ENCODE measurements at regions not wholly inside any gene's neighbourhood (a gene's known extent, or its start where the extent isn't known, plus 50 kb on each side); places are given as distances from the start of the nearest gene placed in this dataset.

GRCh38 chr17:77772899-77773358 is 185.6 kb upstream of the TNRC6C start:
- Histone ChIP-seq H3K9me3 (ENCODE audit: insufficient read depth, low read depth) (no peaks in the 10 kb centered on the region), H3K79me2 (ENCODE audit: low read depth) (no peaks in the 10 kb centered on the region), H4K20me1 (ENCODE audit: insufficient read depth) (no peaks in the 10 kb centered on the region), H3K9me2 (ENCODE audit: insufficient read depth) (no peaks in the 10 kb centered on the region), H2AFZ (no peak overlapping the region), H3K36me3 (ENCODE audit: low read depth) (no peaks in the 10 kb centered on the region), H3K27ac (no peak overlapping the region), H3K4me1 (replicated peaks; ENCODE audit: insufficient read depth) (no peaks in the 10 kb centered on the region), H3K27me3 (ENCODE audit: insufficient read depth, low read depth) (peaks cover 58% of the 10 kb centered on the region), H3K4me3 (no peak overlapping the region), H3F3A (ENCODE audit: insufficient read depth, low read depth) (no peaks in the 10 kb centered on the region), H3K4me2 (no peak overlapping the region)
- ChIA-PET CTCF (no interaction called here), POLR2A (ENCODE audit: unreplicated experiment) (no interaction called here)
- BruUV-seq (replicated peaks) = no TSS peak
- no peak for DNase-seq
- no peak for TF ChIP-seq CTCF (conservative IDR thresholded peaks at IDR 0.05)
- no peak for TF ChIP-seq EZH2 (IDR thresholded peaks at IDR 0.05; ENCODE audit: low read depth)
- intact Hi-C loops (cut with micrococcal nuclease; ENCODE audit: unreplicated experiment) = no loop called here

DNA sequence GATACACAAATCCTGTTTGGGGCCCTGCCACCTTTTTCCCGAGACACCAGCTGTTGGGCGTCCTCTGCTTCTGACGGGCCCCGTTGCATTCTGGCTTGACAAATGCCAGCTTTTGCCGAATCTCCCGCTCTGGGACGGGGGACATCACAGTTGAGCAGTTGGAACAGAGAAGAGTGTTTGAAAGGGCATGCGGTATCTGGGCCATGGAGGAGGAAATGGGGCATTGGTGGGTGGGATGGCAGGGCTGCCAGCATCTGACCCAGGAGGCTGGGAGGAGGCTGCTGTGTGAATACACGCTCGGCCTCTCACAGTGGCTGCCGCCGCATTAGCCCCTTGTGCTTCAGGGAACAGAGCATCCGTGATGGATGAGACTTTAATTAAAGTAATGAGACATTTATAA is 184.3 kb upstream of the TNRC6C start:
- ChIA-PET CTCF (no interaction called here), POLR2A (ENCODE audit: unreplicated experiment) (no interaction called here)
- Histone ChIP-seq H3K79me2 (ENCODE audit: low read depth) (no peaks in the 10 kb centered on the region), H3F3A (ENCODE audit: insufficient read depth, low read depth) (no peaks in the 10 kb centered on the region), H2AFZ (no peak overlapping the region), H4K20me1 (ENCODE audit: insufficient read depth) (no peaks in the 10 kb centered on the region), H3K27me3 (ENCODE audit: insufficient read depth, low read depth) (peaks cover 45% of the 10 kb centered on the region), H3K4me1 (replicated peaks; ENCODE audit: insufficient read depth) (no peaks in the 10 kb centered on the region), H3K36me3 (ENCODE audit: low read depth) (no peaks in the 10 kb centered on the region), H3K27ac (no peak overlapping the region), H3K9me3 (ENCODE audit: insufficient read depth, low read depth) (no peaks in the 10 kb centered on the region), H3K4me3 (no peak overlapping the region), H3K4me2 (no peak overlapping the region), H3K9me2 (ENCODE audit: insufficient read depth) (no peaks in the 10 kb centered on the region)
- no TSS peak for BruUV-seq (replicated peaks)
- no peak for TF ChIP-seq EZH2 (IDR thresholded peaks at IDR 0.05; ENCODE audit: low read depth)
- TF ChIP-seq CTCF (conservative IDR thresholded peaks at IDR 0.05) = no peak
- no peak for DNase-seq
- intact Hi-C loops (cut with micrococcal nuclease; ENCODE audit: unreplicated experiment) = no loop called here

DNA sequence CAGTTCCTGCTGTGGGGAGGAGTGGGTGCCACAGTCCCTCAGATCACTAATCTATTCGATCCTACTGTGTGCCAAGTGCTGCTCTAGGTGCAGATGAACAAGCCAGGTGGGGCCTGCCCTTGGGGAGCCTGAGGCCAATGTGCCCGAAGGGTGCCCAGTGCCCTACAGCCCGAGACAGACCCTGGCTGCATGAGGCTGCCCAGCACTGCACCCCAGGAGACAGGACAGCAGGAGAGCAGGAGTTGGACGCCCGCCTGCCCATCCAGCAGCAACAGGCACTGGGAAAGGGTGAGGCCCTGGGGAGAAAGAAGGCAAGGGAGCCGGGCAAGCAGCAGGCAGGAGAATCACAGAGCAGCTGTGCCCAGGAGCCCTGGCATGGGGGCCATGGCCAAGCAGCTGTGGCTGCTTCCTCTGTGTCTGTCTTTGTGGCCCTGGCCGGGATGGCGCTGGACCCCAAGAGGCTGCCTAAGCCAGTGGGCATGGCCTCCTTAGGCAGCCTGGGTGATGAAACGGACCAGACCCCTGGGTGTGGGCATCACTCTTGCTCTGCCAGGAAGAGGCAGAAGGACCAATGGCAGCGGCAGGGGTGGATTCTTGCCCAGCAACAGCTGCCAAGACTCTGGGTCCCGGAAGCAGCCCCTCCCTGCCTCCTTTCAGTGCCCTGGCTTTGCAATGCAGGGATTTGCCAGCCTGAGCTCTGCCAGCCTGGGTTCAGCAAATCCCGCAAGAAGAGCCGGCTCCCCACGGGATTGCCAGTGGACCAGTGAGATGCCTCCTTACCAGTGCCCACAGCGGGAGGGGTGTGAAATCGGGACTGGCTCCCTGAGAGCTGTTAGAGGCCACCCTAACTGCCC is 179.6 kb upstream of the TNRC6C start:
- Histone ChIP-seq H3K9me2 (ENCODE audit: insufficient read depth) (no peaks in the 10 kb centered on the region), H2AFZ (no peak overlapping the region), H3K36me3 (ENCODE audit: low read depth) (no peaks in the 10 kb centered on the region), H3F3A (ENCODE audit: insufficient read depth, low read depth) (no peaks in the 10 kb centered on the region), H3K9me3 (ENCODE audit: insufficient read depth, low read depth) (no peaks in the 10 kb centered on the region), H3K4me3 (no peak overlapping the region), H3K27ac (no peak overlapping the region), H4K20me1 (ENCODE audit: insufficient read depth) (no peaks in the 10 kb centered on the region), H3K4me2 (no peak overlapping the region), H3K4me1 (replicated peaks; ENCODE audit: insufficient read depth) (no peaks in the 10 kb centered on the region), H3K79me2 (ENCODE audit: low read depth) (no peaks in the 10 kb centered on the region), H3K27me3 (ENCODE audit: insufficient read depth, low read depth) (peaks cover 19% of the 10 kb centered on the region)
- intact Hi-C loops (cut with micrococcal nuclease; ENCODE audit: unreplicated experiment) = no loop called here
- ChIA-PET POLR2A (ENCODE audit: unreplicated experiment) (no interaction called here), CTCF (no interaction called here)
- TF ChIP-seq CTCF (conservative IDR thresholded peaks at IDR 0.05) = no peak
- no peak for TF ChIP-seq EZH2 (IDR thresholded peaks at IDR 0.05; ENCODE audit: low read depth)
- no TSS peak for BruUV-seq (replicated peaks)
- no peak for DNase-seq
